ENCODE measurements at regions not wholly inside any gene's neighbourhood (a gene's known extent, or its start where the extent isn't known, plus 50 kb on each side); places are given as distances from the start of the nearest gene placed in this dataset.

DNA sequence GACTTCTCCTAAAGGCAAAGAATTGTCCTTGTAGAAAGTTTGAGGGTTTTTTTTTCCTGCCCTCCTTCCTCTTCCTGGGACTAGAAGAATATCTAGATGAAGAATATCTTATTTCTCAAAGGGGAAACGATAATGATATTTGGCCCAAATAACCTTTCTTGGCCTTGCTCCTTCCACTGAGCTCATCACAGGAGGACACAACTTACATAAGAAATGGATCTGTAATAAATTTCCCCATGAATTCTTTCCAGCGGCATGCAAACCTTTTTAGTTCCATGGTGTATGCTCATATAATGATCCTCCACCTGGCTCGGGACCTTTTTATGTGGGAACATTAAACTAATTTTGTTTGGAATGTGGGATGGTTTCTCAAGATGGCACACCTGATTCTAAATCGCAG lies 304.4 kb downstream of the DMRT2 start:
- H3K27me3 ChIP-seq (ENCODE audit: insufficient read depth, low read length) = no peaks in the 10 kb centered on the region
- no peak overlapping the region for H3K4me3 ChIP-seq (ENCODE audit: low read depth, low read length, poor library complexity, severe bottlenecking)
- TF ChIP-seq, protein P1, sequence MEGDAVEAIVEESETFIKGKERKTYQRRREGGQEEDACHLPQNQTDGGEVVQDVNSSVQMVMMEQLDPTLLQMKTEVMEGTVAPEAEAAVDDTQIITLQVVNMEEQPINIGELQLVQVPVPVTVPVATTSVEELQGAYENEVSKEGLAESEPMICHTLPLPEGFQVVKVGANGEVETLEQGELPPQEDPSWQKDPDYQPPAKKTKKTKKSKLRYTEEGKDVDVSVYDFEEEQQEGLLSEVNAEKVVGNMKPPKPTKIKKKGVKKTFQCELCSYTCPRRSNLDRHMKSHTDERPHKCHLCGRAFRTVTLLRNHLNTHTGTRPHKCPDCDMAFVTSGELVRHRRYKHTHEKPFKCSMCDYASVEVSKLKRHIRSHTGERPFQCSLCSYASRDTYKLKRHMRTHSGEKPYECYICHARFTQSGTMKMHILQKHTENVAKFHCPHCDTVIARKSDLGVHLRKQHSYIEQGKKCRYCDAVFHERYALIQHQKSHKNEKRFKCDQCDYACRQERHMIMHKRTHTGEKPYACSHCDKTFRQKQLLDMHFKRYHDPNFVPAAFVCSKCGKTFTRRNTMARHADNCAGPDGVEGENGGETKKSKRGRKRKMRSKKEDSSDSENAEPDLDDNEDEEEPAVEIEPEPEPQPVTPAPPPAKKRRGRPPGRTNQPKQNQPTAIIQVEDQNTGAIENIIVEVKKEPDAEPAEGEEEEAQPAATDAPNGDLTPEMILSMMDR (IDR thresholded peaks at IDR 0.05; ENCODE audit: low read length) = no peak
- TF ChIP-seq EZH2 (IDR thresholded peaks at IDR 0.05; ENCODE audit: borderline replicate concordance, low read length) = no peak
- no peaks in the 10 kb centered on the region for H3K9me3 ChIP-seq (ENCODE audit: low read length)
- H3K79me2 ChIP-seq (ENCODE audit: insufficient read depth, low read length) = no peaks in the 10 kb centered on the region
- H3K4me2 ChIP-seq (ENCODE audit: low read length) = no peak overlapping the region
- no peaks in the 10 kb centered on the region for H3K36me3 ChIP-seq (ENCODE audit: insufficient read depth, low read length)
- no peaks in the 10 kb centered on the region for H3F3A ChIP-seq (ENCODE audit: insufficient read depth, low read length)
- H3K9ac ChIP-seq (ENCODE audit: low read length) = no peak overlapping the region
- H4K20me1 ChIP-seq (ENCODE audit: insufficient read depth, low read length) = no peaks in the 10 kb centered on the region
- no peaks in the 10 kb centered on the region for H3K4me1 ChIP-seq (ENCODE audit: insufficient read depth, low read length, severe bottlenecking)
- no peak overlapping the region for H2AFZ ChIP-seq (ENCODE audit: low read length)
- H3K27ac ChIP-seq (ENCODE audit: low read depth, low read length, poor library complexity, severe bottlenecking) = no peak overlapping the region
- no peaks in the 10 kb centered on the region for H3K9me2 ChIP-seq (ENCODE audit: low read depth, low read length)

DNA sequence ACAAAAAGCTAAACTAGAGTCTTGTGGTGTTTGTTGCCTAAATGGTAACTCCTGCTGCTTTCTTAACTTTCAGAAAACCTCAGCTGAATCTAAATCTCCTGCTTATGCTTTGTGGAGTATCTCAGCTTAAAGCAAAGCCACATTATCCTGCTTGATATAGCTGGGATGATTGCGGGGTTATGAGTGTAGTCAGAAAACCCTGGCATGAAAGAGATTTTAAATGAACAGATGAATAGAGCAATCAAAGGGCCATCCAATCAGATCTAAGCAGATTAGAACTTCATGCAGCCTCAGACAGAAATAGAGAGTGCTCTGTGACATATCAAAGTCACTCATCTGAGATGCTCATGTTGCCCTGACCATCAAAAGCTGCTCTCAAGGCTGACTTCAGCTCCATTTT lies 305.5 kb downstream of the DMRT2 start:
- no peaks in the 10 kb centered on the region for H3K9me2 ChIP-seq (ENCODE audit: low read depth, low read length)
- no peak overlapping the region for H3K27ac ChIP-seq (ENCODE audit: low read depth, low read length, poor library complexity, severe bottlenecking)
- no peaks in the 10 kb centered on the region for H3K9me3 ChIP-seq (ENCODE audit: low read length)
- no peaks in the 10 kb centered on the region for H3K4me1 ChIP-seq (ENCODE audit: insufficient read depth, low read length, severe bottlenecking)
- H3K4me2 ChIP-seq (ENCODE audit: low read length) = no peak overlapping the region
- TF ChIP-seq, protein P1 (IDR thresholded peaks at IDR 0.05; ENCODE audit: low read length) = no peak
- no peak for TF ChIP-seq EZH2 (IDR thresholded peaks at IDR 0.05; ENCODE audit: borderline replicate concordance, low read length)
- H3K4me3 ChIP-seq (ENCODE audit: low read depth, low read length, poor library complexity, severe bottlenecking) = no peak overlapping the region
- no peaks in the 10 kb centered on the region for H3F3A ChIP-seq (ENCODE audit: insufficient read depth, low read length)
- H2AFZ ChIP-seq (ENCODE audit: low read length) = no peak overlapping the region
- H3K36me3 ChIP-seq (ENCODE audit: insufficient read depth, low read length) = no peaks in the 10 kb centered on the region
- H3K79me2 ChIP-seq (ENCODE audit: insufficient read depth, low read length) = no peaks in the 10 kb centered on the region
- no peaks in the 10 kb centered on the region for H4K20me1 ChIP-seq (ENCODE audit: insufficient read depth, low read length)
- no peaks in the 10 kb centered on the region for H3K27me3 ChIP-seq (ENCODE audit: insufficient read depth, low read length)
- no peak overlapping the region for H3K9ac ChIP-seq (ENCODE audit: low read length)

DNA sequence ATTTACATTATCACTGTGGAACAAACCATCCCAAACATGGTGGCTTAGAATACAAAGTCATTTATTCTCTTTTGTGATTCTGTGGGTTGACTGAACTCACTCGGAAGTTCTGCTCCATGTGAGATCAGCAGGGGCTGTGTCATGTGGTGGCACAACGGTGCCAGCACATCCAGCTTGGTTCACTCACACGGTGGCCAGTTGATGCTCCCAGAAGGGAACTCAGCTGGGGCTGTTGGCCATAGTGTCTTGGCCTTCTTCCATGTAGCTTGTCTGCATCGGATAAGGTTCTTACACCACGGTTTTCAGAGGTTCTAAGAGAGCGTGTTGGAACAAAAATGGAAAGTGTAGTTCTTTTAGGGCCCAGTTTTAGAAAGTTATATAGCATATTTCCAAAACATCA lies 312.7 kb downstream of the DMRT2 start:
- Histone ChIP-seq H3K27ac (ENCODE audit: low read depth, low read length, poor library complexity, severe bottlenecking) (no peak overlapping the region), H3K4me2 (ENCODE audit: low read length) (no peak overlapping the region), H3K36me3 (ENCODE audit: insufficient read depth, low read length) (no peaks in the 10 kb centered on the region), H3K27me3 (ENCODE audit: insufficient read depth, low read length) (no peaks in the 10 kb centered on the region), H4K20me1 (ENCODE audit: insufficient read depth, low read length) (no peaks in the 10 kb centered on the region), H3K4me3 (ENCODE audit: low read depth, low read length, poor library complexity, severe bottlenecking) (no peak overlapping the region), H3K79me2 (ENCODE audit: insufficient read depth, low read length) (no peaks in the 10 kb centered on the region), H3F3A (ENCODE audit: insufficient read depth, low read length) (no peaks in the 10 kb centered on the region), H3K9me3 (ENCODE audit: low read length) (no peaks in the 10 kb centered on the region), H3K4me1 (ENCODE audit: insufficient read depth, low read length, severe bottlenecking) (no peaks in the 10 kb centered on the region), H3K9ac (ENCODE audit: low read length) (no peak overlapping the region), H3K9me2 (ENCODE audit: low read depth, low read length) (no peaks in the 10 kb centered on the region), H2AFZ (ENCODE audit: low read length) (no peak overlapping the region)
- TF ChIP-seq, protein P1 (IDR thresholded peaks at IDR 0.05; ENCODE audit: low read length) = no peak
- no peak for TF ChIP-seq EZH2 (IDR thresholded peaks at IDR 0.05; ENCODE audit: borderline replicate concordance, low read length)

Measured in OCI-LY1 (cell line).